Activated T-cell treated with anti-CD3 and anti-CD28 coated beads, Interleukin-2, amount 50 U/mL, for 48 hours (primary cell): ENCODE measurements at regions not wholly inside any gene's neighbourhood (a gene's known extent, or its start where the extent isn't known, plus 50 kb on each side); places are given as distances from the start of the nearest gene placed in this dataset.
"Not testable (repeated sequence)": the region's sequence is repeated elsewhere in the genome, so short reads cannot be mapped to it uniquely, and the experiment has no call there.

Source experiments
- DNase-seq, 2 experiments: peaks; one replicate each; pipeline ENCODE4 v3.0.0-alpha.2; 2020

- DNase-seq: no peak
These were observed 330.0 kb downstream of the ANTXR2 start for GRCh38 chr4:79743014-79743413.

GRCh38 chr4:79739912-79740311, 331.9 kb upstream of the GK2 start:
- no peak for DNase-seq

GRCh38 chr4:79723507-79723906, 315.5 kb upstream of the GK2 start:
- no peak for DNase-seq

GRCh38 chr4:79700356-79700755, 292.3 kb upstream of the GK2 start:
- no peak for DNase-seq

- DNase-seq: no peak
These were observed 289.4 kb upstream of the GK2 start for GRCh38 chr4:79697444-79697843.

- not testable (repeated sequence) for DNase-seq
These were observed 288.5 kb upstream of the GK2 start for GRCh38 chr4:79696534-79696933.

GRCh38 chr4:79695848-79696247, 287.8 kb upstream of the GK2 start:
- no peak for DNase-seq

GRCh38 chr4:79689740-79690139, 281.7 kb upstream of the GK2 start:
- DNase-seq: no peak

- DNase-seq: no peak
These were observed 280.7 kb upstream of the GK2 start for GRCh38 chr4:79688691-79689090.

GRCh38 chr4:79687006-79687405, 279.0 kb upstream of the GK2 start:
- DNase-seq: no peak

GRCh38 chr4:79685542-79685941, 277.5 kb upstream of the GK2 start:
- no peak for DNase-seq

GRCh38 chr4:79684516-79684915, 276.5 kb upstream of the GK2 start:
- no peak for DNase-seq

- no peak for DNase-seq
These were observed 274.9 kb upstream of the GK2 start for GRCh38 chr4:79682801-79683530.

- DNase-seq: no peak
These were observed 274.1 kb upstream of the GK2 start for GRCh38 chr4:79682161-79682560.

- no peak for DNase-seq
These were observed 271.8 kb upstream of the GK2 start for GRCh38 chr4:79679859-79680258.

- no peak for DNase-seq
These were observed 270.6 kb upstream of the GK2 start for GRCh38 chr4:79678472-79679202.

- DNase-seq: no peak
These were observed 268.7 kb upstream of the GK2 start for GRCh38 chr4:79676705-79677104.

GRCh38 chr4:79674906-79675305, 266.9 kb upstream of the GK2 start:
- not testable (repeated sequence) for DNase-seq

- no peak for DNase-seq
These were observed 265.9 kb upstream of the GK2 start for GRCh38 chr4:79673898-79674297.

- no peak for DNase-seq
These were observed 265.3 kb upstream of the GK2 start for GRCh38 chr4:79673377-79673776.

GRCh38 chr4:79666875-79667274, 258.8 kb upstream of the GK2 start:
- DNase-seq: no peak

- DNase-seq: no peak
These were observed 258.1 kb upstream of the GK2 start for GRCh38 chr4:79666112-79666511.

- no peak for DNase-seq
These were observed 255.8 kb upstream of the GK2 start for GRCh38 chr4:79663865-79664264.

- DNase-seq: no peak
These were observed 255.1 kb upstream of the GK2 start for GRCh38 chr4:79663141-79663540.

- no peak for DNase-seq
These were observed 254.6 kb upstream of the GK2 start for GRCh38 chr4:79662651-79663050.
